CD4-positive, alpha-beta memory T cell (primary cell): ENCODE measurements at regions not wholly inside any gene's neighbourhood (a gene's known extent, or its start where the extent isn't known, plus 50 kb on each side); places are given as distances from the start of the nearest gene placed in this dataset.

Source experiments
- CTCF ChIA-PET: fragments of 350-600 bp; sonication (Branson Sonifier 250); formaldehyde crosslinking; loops from one replicate; lab custom pipeline; 2021; ENCODE audit warnings: inconsistent platforms; ENCODE audit not compliant: partially characterized antibody; lab: Charles Lee
- POLR2A ChIA-PET: fragments of 350-600 bp; sonication (Branson Sonifier 250); formaldehyde crosslinking; loops from one replicate; lab custom pipeline; 2021; ENCODE audit not compliant: partially characterized antibody; lab: Charles Lee
- DNase-seq, 5 donors: peaks; one replicate each; pipeline versions ENCODE4 v3.0.0 to v3.0.0-alpha.2; 2020 to 2022; ENCODE audit warnings: mixed read lengths in 1 of 5
- H3K27ac ChIP-seq: one replicate; pipeline ENCODE4 v1.7.0; 2013; ENCODE audit warnings: low read depth, low read length
- H3K27me3 ChIP-seq: 2 replicates; pipeline ENCODE4 v1.7.0; 2013; ENCODE audit warnings: mild to moderate bottlenecking, low read length, moderate library complexity; ENCODE audit not compliant: insufficient read depth
- H3K36me3 ChIP-seq: 2 replicates; pipeline ENCODE4 v1.7.0; 2013; ENCODE audit warnings: mild to moderate bottlenecking, low read length, moderate library complexity; ENCODE audit not compliant: insufficient read depth
- H3K4me1 ChIP-seq: 2 replicates; pipeline ENCODE4 v1.7.0; 2013; ENCODE audit warnings: mild to moderate bottlenecking, low read length, moderate library complexity; ENCODE audit not compliant: insufficient read depth
- H3K4me3 ChIP-seq, 2 donors: one replicate each; pipeline ENCODE4 v1.7.0; 2013; ENCODE audit warnings: low read length in 2 of 2, mild to moderate bottlenecking in 1 of 2
- H3K9me3 ChIP-seq, 2 donors: one replicate each; pipeline ENCODE4 v1.7.0; 2013; ENCODE audit warnings: low read length in 2 of 2, control low read depth in 1 of 2; ENCODE audit not compliant: control insufficient read depth in 1 of 2
- H3K27ac Mint-ChIP-seq, 7 donors: one replicate each; pipeline ENCODE4 v1.8.0; 2020 to 2021; ENCODE audit warnings: mixed read lengths in 7 of 7, mild to moderate bottlenecking in 6 of 7, inconsistent platforms in 3 of 7, moderate library complexity in 3 of 7
- H3K27me3 Mint-ChIP-seq, 2 donors: one replicate each; pipeline ENCODE4 v1.8.0; 2020 to 2021; ENCODE audit warnings: mixed read lengths in 2 of 2
- H3K36me3 Mint-ChIP-seq, 2 donors: one replicate each; pipeline ENCODE4 v1.8.0; 2020 to 2021; ENCODE audit warnings: mixed read lengths in 2 of 2, inconsistent platforms in 1 of 2, mild to moderate bottlenecking in 1 of 2
- H3K4me1 Mint-ChIP-seq, 4 donors: one replicate each; pipeline ENCODE4 v1.8.0; 2020 to 2021; ENCODE audit warnings: mixed read lengths in 4 of 4, mild to moderate bottlenecking in 1 of 4
- H3K4me3 Mint-ChIP-seq, 8 donors: one replicate each; pipeline ENCODE4 v1.8.0; 2020 to 2021; ENCODE audit warnings: mixed read lengths in 8 of 8, mild to moderate bottlenecking in 7 of 8, moderate library complexity in 6 of 8, inconsistent platforms in 3 of 8
- H3K9me3 Mint-ChIP-seq, 8 donors: one replicate each; pipeline ENCODE4 v1.8.0; 2020 to 2021; ENCODE audit warnings: mixed read lengths in 8 of 8, mild to moderate bottlenecking in 5 of 8, inconsistent platforms in 3 of 8, moderate library complexity in 1 of 8
- intact Hi-C: fragments of 100-400 bp; cut with micrococcal nuclease; formaldehyde crosslinking; loops from one replicate; pipeline ENCODE4 v1.15.1; 2023

DNA sequence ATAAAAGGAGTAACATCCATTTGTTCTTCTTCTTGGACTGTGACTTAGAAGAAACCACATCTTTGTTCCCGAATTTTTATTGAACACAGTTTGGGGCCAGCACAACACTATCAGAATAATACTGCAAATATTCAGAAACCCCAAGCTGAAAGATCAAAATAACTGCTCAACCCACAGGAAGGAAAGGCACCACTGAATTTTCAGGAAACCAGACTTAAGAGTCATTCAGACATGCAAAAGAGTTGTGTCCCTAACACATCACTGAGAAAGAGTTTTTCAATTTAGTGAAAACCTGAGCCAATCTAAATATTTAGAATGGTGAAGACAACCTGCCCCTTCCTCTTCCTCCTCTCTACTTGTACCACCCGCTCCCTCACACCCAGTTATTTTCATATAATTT lies 295.0 kb upstream of the RORA start:
- no peaks in the 10 kb centered on the region for H3K36me3 ChIP-seq
- peaks cover 6 to 14% of the 10 kb centered on the region in 2 donors for H3K27me3 Mint-ChIP-seq
- H3K4me3 Mint-ChIP-seq, result no peak overlapping the region
- intact Hi-C loops, result no loop called here
- no peak overlapping the region for H3K27ac Mint-ChIP-seq
- no peaks in the 10 kb centered on the region for H3K36me3 Mint-ChIP-seq
- no peaks in the 10 kb centered on the region for H3K9me3 ChIP-seq
- H3K4me1 Mint-ChIP-seq, result peaks cover 0 to 1% (median 0%) of the 10 kb centered on the region in 4 donors
- no peaks in the 10 kb centered on the region for H3K9me3 Mint-ChIP-seq
- CTCF ChIA-PET, result no interaction called here
- H3K4me3 ChIP-seq, result no peak overlapping the region
- POLR2A ChIA-PET, result no interaction called here
- DNase-seq, result no peak
- no peaks in the 10 kb centered on the region for H3K27me3 ChIP-seq
- no peak overlapping the region for H3K27ac ChIP-seq
- no peaks in the 10 kb centered on the region for H3K4me1 ChIP-seq

DNA sequence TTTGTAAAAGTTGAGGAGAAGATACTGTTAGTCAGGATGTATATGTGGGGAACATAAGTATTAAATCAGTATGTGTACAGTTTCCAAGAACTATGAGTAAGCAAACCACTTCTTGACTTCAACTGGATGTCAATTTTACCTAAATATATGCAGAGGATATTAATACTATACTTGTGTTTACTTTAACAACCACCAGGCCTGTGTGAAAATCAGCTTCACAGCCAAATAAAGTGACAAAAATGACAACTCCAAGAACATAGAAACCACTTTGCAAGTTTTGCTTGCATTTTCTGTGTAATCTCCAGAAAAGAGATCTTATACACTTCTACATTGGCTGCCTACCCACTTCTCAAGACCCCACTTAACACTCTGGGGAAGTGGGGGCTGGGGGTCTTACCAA lies 293.3 kb upstream of the RORA start:
- Histone ChIP-seq H3K4me3 (no peak overlapping the region), H3K4me1 (no peaks in the 10 kb centered on the region), H3K36me3 (no peaks in the 10 kb centered on the region), H3K27ac (no peak overlapping the region), H3K27me3 (no peaks in the 10 kb centered on the region), H3K9me3 (no peaks in the 10 kb centered on the region)
- H3K36me3 Mint-ChIP-seq, result no peaks in the 10 kb centered on the region
- no peaks in the 10 kb centered on the region for H3K9me3 Mint-ChIP-seq
- CTCF ChIA-PET, result no interaction called here
- DNase-seq, result no peak
- no peaks in the 10 kb centered on the region for H3K4me1 Mint-ChIP-seq
- POLR2A ChIA-PET, result no interaction called here
- no peak overlapping the region for H3K4me3 Mint-ChIP-seq
- H3K27ac Mint-ChIP-seq, result no peak overlapping the region
- intact Hi-C loops, result no loop called here
- peaks cover 6 to 14% of the 10 kb centered on the region in 2 donors for H3K27me3 Mint-ChIP-seq

DNA sequence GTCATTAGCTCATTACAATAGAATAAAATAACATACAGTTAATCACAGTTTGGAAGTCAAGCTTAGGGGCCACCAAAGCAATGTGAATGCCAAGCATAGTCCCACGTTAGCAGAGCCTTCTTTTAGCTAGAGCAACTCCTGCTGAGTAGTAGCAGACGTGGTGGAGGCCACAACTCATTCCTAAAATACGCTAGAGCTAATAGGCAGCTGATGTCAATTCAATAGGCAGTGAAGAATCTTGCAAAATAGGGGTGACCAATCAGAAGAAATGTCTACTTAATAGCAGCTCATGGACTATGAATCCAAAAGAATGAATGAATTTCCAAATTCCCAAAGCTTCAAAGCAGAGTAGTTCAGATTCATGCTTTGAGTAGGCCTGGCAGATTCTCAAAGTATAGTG lies 292.9 kb upstream of the RORA start:
- H3K36me3 Mint-ChIP-seq, result no peaks in the 10 kb centered on the region
- CTCF ChIA-PET, result no interaction called here

DNA sequence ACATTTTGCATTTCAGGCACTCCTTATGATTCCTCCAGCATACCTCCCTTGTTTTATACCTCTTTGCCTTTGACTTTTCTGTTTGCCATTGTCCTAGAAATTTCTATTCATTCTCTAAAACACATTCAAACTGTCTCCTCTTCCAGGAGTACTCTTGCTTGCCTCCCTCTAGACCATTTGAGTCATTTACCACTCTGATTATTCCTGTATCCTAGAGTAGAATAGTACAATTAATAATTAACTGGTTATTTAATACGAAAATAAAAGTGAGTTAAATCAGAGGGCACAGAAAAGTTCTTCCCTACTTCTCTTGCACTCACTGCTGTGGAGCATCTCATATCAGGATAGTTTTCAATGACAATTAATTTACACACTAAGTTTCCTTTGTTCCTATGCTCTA lies 290.2 kb upstream of the RORA start:
- Histone ChIP-seq H3K4me1 (no peaks in the 10 kb centered on the region), H3K27me3 (no peaks in the 10 kb centered on the region), H3K9me3 (no peaks in the 10 kb centered on the region), H3K27ac (no peak overlapping the region), H3K4me3 (no peak overlapping the region), H3K36me3 (no peaks in the 10 kb centered on the region)
- Mint-ChIP-seq H3K27me3 (peaks cover 12 to 23% of the 10 kb centered on the region in 2 donors), H3K9me3 (no peaks in the 10 kb centered on the region), H3K27ac (no peak overlapping the region), H3K36me3 (no peaks in the 10 kb centered on the region), H3K4me1 (no peaks in the 10 kb centered on the region), H3K4me3 (peak overlapping the region in 1 of 8 donors; percentile 5)
- DNase-seq, result no peak
- CTCF ChIA-PET, result no interaction called here
- intact Hi-C loops, result no loop called here
- POLR2A ChIA-PET, result no interaction called here

More for the DNA sequence above, 292.9 kb upstream of the RORA start:
- Histone ChIP-seq H3K27ac (no peak overlapping the region), H3K36me3 (no peaks in the 10 kb centered on the region), H3K27me3 (no peaks in the 10 kb centered on the region), H3K4me3 (no peak overlapping the region), H3K9me3 (no peaks in the 10 kb centered on the region), H3K4me1 (no peaks in the 10 kb centered on the region)
- H3K27ac Mint-ChIP-seq, result no peak overlapping the region
- no peak overlapping the region for H3K4me3 Mint-ChIP-seq
- no peaks in the 10 kb centered on the region for H3K9me3 Mint-ChIP-seq
- H3K4me1 Mint-ChIP-seq, result no peaks in the 10 kb centered on the region
- peaks cover 9 to 19% of the 10 kb centered on the region in 2 donors for H3K27me3 Mint-ChIP-seq
- no peak for DNase-seq
- POLR2A ChIA-PET, result no interaction called here
- intact Hi-C loops, result no loop called here

DNA sequence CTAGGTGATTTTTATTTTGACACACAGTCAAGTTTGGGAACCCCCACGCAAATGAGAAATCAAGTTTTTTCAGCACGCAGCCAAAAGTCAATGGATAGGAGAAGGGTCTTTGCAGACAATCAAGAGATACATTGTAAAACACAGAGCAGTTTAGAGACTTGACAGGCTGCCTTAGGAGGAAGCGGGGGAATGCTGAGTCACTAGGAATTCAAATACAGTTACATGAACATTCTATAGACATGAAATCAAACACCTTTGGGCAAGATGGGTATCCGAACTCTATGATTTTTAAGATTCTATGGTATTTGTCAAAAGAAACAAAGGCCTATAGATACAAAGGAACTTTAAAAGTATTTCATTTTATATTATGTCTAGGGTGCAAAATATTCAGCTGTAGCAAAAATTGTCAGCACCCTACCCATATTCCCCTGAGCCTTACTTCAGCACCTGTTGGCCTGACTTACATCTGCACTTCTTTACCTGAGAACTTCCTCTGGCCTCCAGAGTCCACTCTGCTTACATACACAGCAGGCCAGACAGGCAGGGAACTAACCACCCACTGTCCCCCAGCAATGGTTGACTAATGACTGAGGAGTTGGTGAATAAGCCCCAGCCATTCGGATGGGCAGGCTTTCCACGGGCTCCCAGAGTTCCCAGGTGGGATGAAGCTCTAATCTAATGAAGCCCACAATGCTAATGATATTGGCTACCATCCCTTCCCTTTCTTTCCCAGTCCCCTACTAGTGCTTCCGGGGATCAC lies 289.3 kb upstream of the RORA start:
- Histone ChIP-seq H3K9me3 (no peaks in the 10 kb centered on the region), H3K27ac (no peak overlapping the region), H3K4me1 (no peaks in the 10 kb centered on the region), H3K4me3 (no peak overlapping the region), H3K36me3 (no peaks in the 10 kb centered on the region), H3K27me3 (no peaks in the 10 kb centered on the region)
- ChIA-PET CTCF (no interaction called here), POLR2A (no interaction called here)
- Mint-ChIP-seq H3K36me3 (no peaks in the 10 kb centered on the region), H3K27ac (no peak overlapping the region), H3K27me3 (peaks cover 16 to 23% of the 10 kb centered on the region in 2 donors), H3K9me3 (no peaks in the 10 kb centered on the region), H3K4me1 (no peaks in the 10 kb centered on the region), H3K4me3 (no peak overlapping the region)
- intact Hi-C loops, result no loop called here
- DNase-seq, result no peak

DNA sequence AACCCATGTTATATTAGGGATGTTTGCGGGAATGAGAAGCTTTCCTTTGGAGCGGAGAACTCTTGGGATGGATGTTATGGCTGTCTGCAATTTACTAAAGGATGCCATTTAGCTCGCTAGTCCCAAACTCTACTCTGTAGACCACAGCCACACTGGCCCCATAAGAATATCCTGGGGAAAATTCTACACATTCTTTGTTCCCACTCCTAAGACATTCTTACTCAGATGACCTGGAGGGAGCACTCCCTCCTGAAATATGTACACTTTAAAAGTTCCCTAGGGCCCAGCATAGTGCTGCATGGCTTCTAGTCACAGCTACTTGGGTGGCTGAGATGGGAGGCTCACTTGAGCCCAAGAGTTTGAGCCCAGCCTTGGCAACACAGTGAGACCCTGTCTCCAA lies 288.7 kb upstream of the RORA start:
- no peaks in the 10 kb centered on the region for H3K9me3 Mint-ChIP-seq
- CTCF ChIA-PET, result no interaction called here
- peaks cover 15 to 19% of the 10 kb centered on the region in 2 donors for H3K27me3 Mint-ChIP-seq

DNA sequence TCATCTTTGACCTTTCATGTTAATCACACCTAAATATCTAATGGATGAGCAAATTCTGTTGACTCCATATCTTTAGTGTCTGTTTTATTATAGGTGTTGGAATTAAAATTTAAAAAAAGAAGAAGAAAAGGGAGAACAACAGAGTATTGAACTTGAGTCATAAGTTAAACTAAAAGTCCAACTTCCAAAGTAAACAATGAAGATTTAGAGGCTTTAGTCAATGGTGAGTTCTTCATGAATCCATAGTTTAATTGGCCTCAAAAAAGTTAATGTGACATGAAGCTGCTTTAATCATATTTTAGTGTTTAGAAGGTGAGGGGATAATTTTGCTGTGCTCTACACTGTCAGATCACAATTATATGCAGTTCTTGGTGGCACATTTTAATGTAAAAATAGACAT lies 288.2 kb upstream of the RORA start:
- no peak for DNase-seq
- Mint-ChIP-seq H3K27me3 (peaks cover 13 to 17% of the 10 kb centered on the region in 2 donors), H3K4me1 (no peaks in the 10 kb centered on the region), H3K4me3 (no peak overlapping the region), H3K36me3 (no peaks in the 10 kb centered on the region), H3K27ac (no peak overlapping the region), H3K9me3 (no peaks in the 10 kb centered on the region)
- no peak overlapping the region for H3K27ac ChIP-seq
- H3K27me3 ChIP-seq, result no peaks in the 10 kb centered on the region
- CTCF ChIA-PET, result no interaction called here
- H3K4me1 ChIP-seq, result no peaks in the 10 kb centered on the region
- POLR2A ChIA-PET, result no interaction called here
- H3K4me3 ChIP-seq, result no peak overlapping the region
- no peaks in the 10 kb centered on the region for H3K36me3 ChIP-seq
- intact Hi-C loops, result no loop called here
- no peaks in the 10 kb centered on the region for H3K9me3 ChIP-seq

More for the DNA sequence above, 288.7 kb upstream of the RORA start:
- Histone ChIP-seq H3K9me3 (no peaks in the 10 kb centered on the region), H3K4me3 (no peak overlapping the region), H3K27me3 (no peaks in the 10 kb centered on the region), H3K36me3 (no peaks in the 10 kb centered on the region), H3K4me1 (no peaks in the 10 kb centered on the region), H3K27ac (no peak overlapping the region)
- Mint-ChIP-seq H3K4me3 (no peak overlapping the region), H3K27ac (no peak overlapping the region), H3K4me1 (no peaks in the 10 kb centered on the region), H3K36me3 (no peaks in the 10 kb centered on the region)
- POLR2A ChIA-PET, result no interaction called here
- DNase-seq, result no peak
- intact Hi-C loops, result no loop called here
